H1 (cell line): ENCODE measurements at regions not wholly inside any gene's neighbourhood (a gene's known extent, or its start where the extent isn't known, plus 50 kb on each side); places are given as distances from the start of the nearest gene placed in this dataset.

Experiments
- CTCF ChIA-PET: fragments of 300-600 bp; sonication (Branson Sonifier 250); formaldehyde crosslinking; loops from one replicate; lab custom pipeline; 2021; ENCODE audit not compliant: partially characterized antibody; lab: Charles Lee
- POLR2A ChIA-PET: fragments of 300-600 bp; sonication (Branson Sonifier 250); formaldehyde crosslinking; loops from one replicate; lab custom pipeline; 2021; ENCODE audit warnings: inconsistent platforms; ENCODE audit not compliant: partially characterized antibody; lab: Charles Lee
- DNase-seq, 2 experiments: peaks; one replicate each; pipeline versions ENCODE4 v3.0.0 to v3.0.0-alpha.2; 2010 to 2022; ENCODE audit warnings: low spot score in 2 of 2, low read depth in 1 of 2, mixed read lengths in 1 of 2
- FAIRE-seq: peaks from 2 replicates; lab custom pipeline; 2011; peaks lifted over from hg19 to GRCh38; lab: Jason Lieb, UNC
- H2AFZ ChIP-seq: 2 replicates; pipeline ENCODE4 v1.8.1; 2012; ENCODE audit warnings: low read length, inconsistent platforms
- H2AK5ac ChIP-seq: 2 replicates; pipeline ENCODE4 v1.6.1; 2013; ENCODE audit warnings: low read depth, low read length
- H2BK120ac ChIP-seq: replicated peaks from 2 replicates; pipeline ENCODE3; 2013; ENCODE audit warnings: low read depth, low read length, inconsistent platforms
- H2BK12ac ChIP-seq: 2 replicates; pipeline ENCODE4 v1.6.1; 2013; ENCODE audit warnings: low read depth, low read length
- H2BK15ac ChIP-seq: 2 replicates; pipeline ENCODE4 v1.6.1; 2013; ENCODE audit warnings: low read length
- H2BK20ac ChIP-seq: 2 replicates; pipeline ENCODE4 v1.6.1; 2013; ENCODE audit warnings: low read length
- H2BK5ac ChIP-seq: 2 replicates; pipeline ENCODE4 v1.6.1; 2013; ENCODE audit warnings: low read depth, low read length
- H3K14ac ChIP-seq: 2 replicates; pipeline ENCODE4 v1.6.1; 2013; ENCODE audit warnings: inconsistent platforms; ENCODE audit not compliant: insufficient read length
- H3K18ac ChIP-seq: 2 replicates; pipeline ENCODE4 v1.6.1; 2013; ENCODE audit warnings: low read length; ENCODE audit errors: extremely low read depth
- H3K23ac ChIP-seq: 2 replicates; pipeline ENCODE4 v1.6.1; 2013; ENCODE audit warnings: inconsistent platforms; ENCODE audit not compliant: insufficient read length
- H3K23me2 ChIP-seq: 2 replicates; pipeline ENCODE4 v1.6.1; 2013; ENCODE audit warnings: low read depth, low read length
- H3K27ac ChIP-seq: 2 replicates; pipeline ENCODE4 v1.6.1; 2011; ENCODE audit warnings: low read depth, low read length, inconsistent platforms
- H3K27me3 ChIP-seq, 4 experiments: replicated peaks in 1 of 4; 1 replicate in 1 of 4; 2 replicates in 3 of 4; pipeline versions ENCODE4 v1.6.1 to v1.8.1; 2011 to 2013; ENCODE audit warnings: low read length in 3 of 4, mild to moderate bottlenecking in 3 of 4, inconsistent platforms in 2 of 4, mixed read lengths in 2 of 4, moderate library complexity in 1 of 4; ENCODE audit not compliant: control insufficient read depth in 3 of 4, insufficient read depth in 3 of 4; ENCODE audit errors: extremely low read depth in 1 of 4
- H3K36me3 ChIP-seq, 4 experiments: 2 replicates each; pipeline versions ENCODE4 v1.6.1 to v1.8.1; 2011 to 2013; ENCODE audit warnings: mild to moderate bottlenecking in 4 of 4, low read length in 3 of 4, moderate library complexity in 2 of 4, control low read depth in 1 of 4, inconsistent platforms in 1 of 4; ENCODE audit not compliant: insufficient read depth in 4 of 4, control insufficient read depth in 2 of 4
- H3K4ac ChIP-seq: replicated peaks from 2 replicates; pipeline ENCODE3; 2013; ENCODE audit warnings: low read length, low read depth, mixed read lengths, inconsistent platforms; ENCODE audit not compliant: insufficient read length
- H3K4me1 ChIP-seq, 4 experiments: replicated peaks in 1 of 4; 1 replicate in 1 of 4; 2 replicates in 3 of 4; pipeline versions ENCODE4 v1.6.1 to v1.8.1; 2011 to 2013; ENCODE audit warnings: low read length in 3 of 4, inconsistent platforms in 2 of 4, mixed read lengths in 1 of 4; ENCODE audit not compliant: insufficient read depth in 4 of 4, control insufficient read depth in 3 of 4
- H3K4me2 ChIP-seq, 2 experiments: 2 replicates each; pipeline versions ENCODE4 v1.6.1 to v1.8.1; 2011 to 2013; ENCODE audit warnings: low read depth in 2 of 2, low read length in 2 of 2, control low read depth in 1 of 2, inconsistent platforms in 1 of 2, mild to moderate bottlenecking in 1 of 2; ENCODE audit not compliant: insufficient read depth in 1 of 2
- H3K4me3 ChIP-seq, 4 experiments: fragments of 200-600, 300-600 bp in 1 of 4; sonication (generic), shearing (Covaris generic), sonication (Bioruptor Twin) in 1 of 4; 2 replicates each; pipeline versions ENCODE4 v1.5.1 to v1.8.1; 2011 to 2016; ENCODE audit warnings: low read length in 4 of 4, low read depth in 3 of 4, control low read depth in 2 of 4, inconsistent platforms in 2 of 4, mild to moderate bottlenecking in 2 of 4, mixed read lengths in 1 of 4, moderate library complexity in 1 of 4; ENCODE audit not compliant: insufficient read depth in 2 of 4; ENCODE audit errors: extremely low read depth in 1 of 4
- H3K56ac ChIP-seq: replicated peaks from 2 replicates; pipeline ENCODE3; 2013; ENCODE audit warnings: low read depth, mild to moderate bottlenecking, mixed read lengths, low read length, inconsistent platforms; ENCODE audit not compliant: insufficient read length
- H3K79me1 ChIP-seq: 2 replicates; pipeline ENCODE4 v1.6.1; 2013; ENCODE audit warnings: low read depth, low read length, control low read depth
- H3K79me2 ChIP-seq, 2 experiments: 2 replicates each; pipeline versions ENCODE4 v1.6.1 to v1.8.1; 2012 to 2013; ENCODE audit warnings: low read length in 2 of 2, mild to moderate bottlenecking in 2 of 2, inconsistent platforms in 1 of 2; ENCODE audit not compliant: insufficient read depth in 2 of 2, control insufficient read depth in 1 of 2
- H3K9ac ChIP-seq, 4 experiments: replicated peaks in 1 of 4; 1 replicate in 1 of 4; 2 replicates in 3 of 4; pipeline versions ENCODE4 v1.6.1 to v1.8.1; 2011 to 2013; ENCODE audit warnings: low read depth in 3 of 4, low read length in 3 of 4, control low read depth in 2 of 4, mild to moderate bottlenecking in 2 of 4, moderate library complexity in 2 of 4, inconsistent platforms in 1 of 4; ENCODE audit errors: extremely low read depth in 1 of 4
- H3K9me3 ChIP-seq, 2 experiments: 2 replicates each; pipeline versions ENCODE4 v1.6.1 to v1.8.1; 2012 to 2013; ENCODE audit warnings: mild to moderate bottlenecking in 2 of 2, moderate library complexity in 2 of 2, control low read depth in 1 of 2, inconsistent platforms in 1 of 2, low read depth in 1 of 2, low read length in 1 of 2, mixed read lengths in 1 of 2; ENCODE audit not compliant: insufficient read depth in 2 of 2
- H4K20me1 ChIP-seq, 2 experiments: replicated peaks in 1 of 2; 2 replicates each; pipeline versions ENCODE3 to v1.8.1; 2011 to 2013; ENCODE audit warnings: inconsistent platforms in 2 of 2, low read length in 2 of 2, mild to moderate bottlenecking in 1 of 2; ENCODE audit not compliant: insufficient read depth in 2 of 2, control insufficient read depth in 1 of 2
- H4K5ac ChIP-seq: 2 replicates; pipeline ENCODE4 v1.6.1; 2013; ENCODE audit warnings: low read length, low read depth, mixed read lengths, inconsistent platforms; ENCODE audit not compliant: insufficient read length
- H4K8ac ChIP-seq: 2 replicates; pipeline ENCODE4 v1.8.0; 2013; ENCODE audit warnings: mild to moderate bottlenecking, moderate library complexity, low read length, inconsistent platforms; ENCODE audit not compliant: insufficient read depth; ENCODE audit errors: extremely low read depth
- H4K91ac ChIP-seq: replicated peaks from 2 replicates; pipeline ENCODE3; 2013; ENCODE audit warnings: low read length, mixed read lengths, inconsistent platforms; ENCODE audit not compliant: insufficient read length
- ASH2L ChIP-seq: fragments of 200-600, 300-600 bp; sonication (generic); IDR thresholded peaks from one replicate; pipeline ENCODE4 v1.7.1; 2017; ENCODE audit warnings: low read length
- EGR1 ChIP-seq: IDR thresholded peaks from 2 replicates; pipeline ENCODE4 v1.6.1; 2011; ENCODE audit warnings: low read depth, low read length, borderline replicate concordance
- RNF2 ChIP-seq: fragments of 200-900, 300-1000 bp; sonication (generic); IDR thresholded peaks from 2 replicates; pipeline ENCODE4 v1.7.1; 2016; ENCODE audit warnings: borderline replicate concordance, low read depth, mild to moderate bottlenecking, antibody characterized with exemption, low read length; ENCODE audit not compliant: poor library complexity, severe bottlenecking; ENCODE audit errors: missing control alignments
- SRF ChIP-seq: IDR thresholded peaks from 2 replicates; pipeline ENCODE4 v1.6.1; 2011; ENCODE audit warnings: mild to moderate bottlenecking, low read depth, low read length, moderate library complexity

DNA sequence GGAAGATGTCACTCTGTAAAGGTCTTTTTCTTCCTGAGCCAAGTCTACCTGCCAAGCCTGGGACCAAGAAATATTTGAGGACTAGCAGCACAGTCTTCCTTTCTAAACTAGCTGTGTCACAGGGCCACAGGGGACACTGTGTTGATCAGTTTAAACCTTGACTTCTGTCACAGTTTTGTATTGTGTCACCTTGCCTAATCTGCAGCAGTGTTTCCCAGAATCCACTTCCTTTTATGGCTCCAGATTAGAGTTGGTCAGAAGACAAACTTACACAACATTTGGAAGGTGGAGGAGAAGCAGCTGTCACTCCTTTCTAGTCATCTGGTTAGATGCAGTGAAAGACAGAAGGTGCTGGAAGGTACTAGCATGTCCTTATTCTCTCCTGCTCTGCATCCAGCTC is 143.1 kb upstream of the BCOR start:
- no peak overlapping the region for H2AFZ ChIP-seq
- CTCF ChIA-PET: no interaction called here
- no peak for FAIRE-seq

More for the DNA sequence above, 143.1 kb upstream of the BCOR start:
- Histone ChIP-seq H4K8ac (no peak overlapping the region), H3K56ac (no peak overlapping the region), H3K4me2 (no peak overlapping the region), H3K27ac (no peak overlapping the region), H4K91ac (no peak overlapping the region), H3K79me2 (no peaks in the 10 kb centered on the region), H3K4me1 (peaks cover 0 to 3% (median under 1%) of the 10 kb centered on the region in 4 experiments; a peak in 3 of 7 replicates), H3K14ac (no peak overlapping the region), H3K4me3 (no peak overlapping the region), H2AK5ac (no peak overlapping the region), H3K79me1 (no peaks in the 10 kb centered on the region), H3K23me2 (no peaks in the 10 kb centered on the region), H3K9me3 (no peaks in the 10 kb centered on the region), H4K20me1 (no peaks in the 10 kb centered on the region), H3K23ac (no peak overlapping the region), H2BK5ac (no peak overlapping the region), H2BK15ac (no peak overlapping the region), H2BK120ac (no peak overlapping the region), H3K18ac (no peak overlapping the region), H2BK20ac (no peak overlapping the region), H2BK12ac (no peak overlapping the region), H3K4ac (no peak overlapping the region), H3K9ac (no peak overlapping the region), H3K36me3 (no peaks in the 10 kb centered on the region), H4K5ac (no peak overlapping the region), H3K27me3 (no peaks in the 10 kb centered on the region)
- POLR2A ChIA-PET: no interaction called here
- TF ChIP-seq SRF (no peak), ASH2L (no peak), RNF2 (no peak), EGR1 (no peak)
- no peak for DNase-seq
